ENCODE measurements at regions not wholly inside any gene's neighbourhood (a gene's known extent, or its start where the extent isn't known, plus 50 kb on each side); places are given as distances from the start of the nearest gene placed in this dataset.
A peak's percentile ranks its signal among the peaks of the same experiment; 100 is the strongest.
"Not testable (repeated sequence)": the region's sequence is repeated elsewhere in the genome, so short reads cannot be mapped to it uniquely, and the experiment has no call there.

DNA sequence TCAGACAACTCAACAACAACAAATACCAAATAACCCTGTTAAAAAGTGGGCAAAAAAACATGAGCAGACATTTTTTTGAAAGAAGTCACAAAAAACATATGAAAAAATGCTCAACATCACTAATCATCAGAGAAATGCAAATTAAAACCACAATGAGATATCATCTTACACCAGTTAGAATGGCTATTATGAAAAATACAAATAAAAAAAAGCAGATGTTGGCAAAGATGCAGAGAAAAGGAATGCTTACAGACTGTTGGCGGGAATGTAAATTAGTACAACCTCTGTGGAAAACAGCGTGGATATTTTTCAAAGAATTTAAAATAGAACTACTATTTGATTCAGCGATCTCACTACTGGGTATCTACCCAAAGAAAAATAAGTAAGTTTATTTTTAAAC, 114.0 kb downstream of the SLC38A4 start:
- DNase-seq = no peak

GRCh38 chr12:46710125-46710743, 115.6 kb downstream of the SLC38A4 start:
- no peak for DNase-seq

More for the DNA sequence above, 114.0 kb downstream of the SLC38A4 start:
- intact Hi-C loops (cut with DNase I) = no loop called here

DNA sequence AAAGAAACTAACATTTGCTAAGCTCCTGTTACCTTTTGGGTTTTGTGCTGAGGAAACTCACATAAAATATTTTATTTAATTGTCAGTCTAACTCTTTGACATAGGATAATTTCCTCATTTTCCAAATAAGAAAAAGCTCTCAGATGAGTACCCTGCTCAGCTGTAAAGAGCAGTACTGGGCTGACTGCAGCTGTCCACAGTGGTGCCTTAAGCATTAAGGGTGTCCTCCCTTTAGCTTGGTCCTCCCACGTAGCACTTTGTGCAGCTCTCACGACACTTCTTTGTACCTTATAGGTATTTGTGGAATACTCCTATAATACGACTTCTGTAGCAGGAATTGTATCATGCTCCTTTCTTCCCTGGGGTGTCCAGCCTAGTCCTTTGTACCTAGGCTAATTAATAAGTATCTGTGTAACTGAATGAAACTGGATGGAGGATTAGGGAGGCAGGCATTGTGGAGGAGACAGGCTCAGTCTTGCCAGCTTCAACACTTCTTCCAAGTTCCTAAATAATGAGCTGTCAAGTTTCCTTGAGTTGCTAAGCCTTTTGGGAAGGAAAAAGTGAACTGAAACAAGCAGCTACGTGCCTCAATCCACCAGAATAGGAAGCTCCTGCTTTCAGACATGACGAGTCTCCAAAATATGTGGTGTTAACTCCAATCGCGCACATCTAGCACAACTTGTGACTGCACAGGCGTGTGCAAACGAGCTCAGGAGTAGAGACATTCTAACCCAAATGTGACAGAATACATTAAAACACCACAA, 123.0 kb downstream of the SLC38A4 start:
- no peak for DNase-seq
- intact Hi-C loops (cut with DNase I) = no loop called here

More at GRCh38 chr12:46710125-46710743, 115.6 kb downstream of the SLC38A4 start:
- intact Hi-C loops (cut with DNase I) = no loop called here

DNA sequence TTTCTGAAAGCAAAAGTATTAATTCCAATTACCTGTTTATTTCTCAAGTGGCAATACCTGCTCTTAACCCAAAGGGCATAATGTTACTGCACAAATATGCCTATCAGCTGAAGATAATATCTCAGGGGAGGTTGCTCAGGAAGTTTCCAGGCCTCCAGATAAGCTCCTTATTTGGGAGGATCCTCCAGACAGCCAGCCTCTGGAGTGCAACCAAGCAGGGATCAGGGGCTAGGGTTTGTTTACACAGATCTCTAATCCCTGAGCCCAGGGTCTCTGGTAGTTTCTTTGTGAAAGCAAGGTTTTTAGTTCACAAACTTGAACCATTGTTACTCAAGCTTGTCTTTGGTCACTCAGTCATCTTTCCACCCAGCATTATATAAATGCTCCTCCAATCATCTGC, 124.4 kb downstream of the SLC38A4 start:
- intact Hi-C loops (cut with DNase I) = no loop called here
- no peak for DNase-seq

DNA sequence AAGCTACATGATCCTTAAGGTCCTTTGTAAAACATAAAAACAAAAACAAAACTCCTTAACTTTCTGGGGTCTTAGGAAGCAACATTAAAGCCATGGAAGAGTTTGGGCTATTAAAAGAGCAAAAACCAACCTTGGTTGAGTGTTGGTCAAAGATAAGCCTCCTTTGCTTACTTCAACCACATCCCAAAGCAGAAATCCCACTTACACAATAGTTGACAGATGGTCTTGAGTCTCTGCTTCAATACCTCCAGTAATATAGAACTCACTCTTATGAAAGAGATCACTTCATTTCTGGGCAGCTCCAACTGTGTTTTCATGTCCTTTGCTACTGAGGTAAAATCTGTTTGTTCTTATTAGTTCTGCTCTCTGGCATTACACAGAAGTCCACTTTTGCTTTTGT, 125.8 kb downstream of the SLC38A4 start:
- intact Hi-C loops (cut with DNase I) = no loop called here

DNA sequence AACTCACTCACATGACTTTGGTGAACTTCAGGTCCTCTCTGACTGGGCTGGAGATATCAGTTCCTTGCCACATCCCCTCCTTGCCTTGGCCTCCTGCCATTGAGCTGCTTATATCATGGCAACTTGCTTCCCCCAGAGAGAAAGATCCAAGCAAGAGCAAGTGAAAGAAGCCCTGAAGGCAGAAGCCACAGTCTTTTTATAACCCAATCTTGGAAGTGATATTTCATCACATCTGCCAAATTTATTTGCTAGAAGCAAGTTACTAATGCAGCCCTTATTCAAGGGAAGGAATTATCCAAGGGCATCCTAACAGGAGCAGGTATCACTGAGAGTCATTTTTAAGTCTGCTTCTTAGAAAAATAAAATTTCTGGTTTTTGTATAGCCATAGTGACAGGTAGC, 127.8 kb downstream of the SLC38A4 start:
- no peak for DNase-seq
- intact Hi-C loops (cut with DNase I) = no loop called here

More for the DNA sequence above, 125.8 kb downstream of the SLC38A4 start:
- DNase-seq = no peak

DNA sequence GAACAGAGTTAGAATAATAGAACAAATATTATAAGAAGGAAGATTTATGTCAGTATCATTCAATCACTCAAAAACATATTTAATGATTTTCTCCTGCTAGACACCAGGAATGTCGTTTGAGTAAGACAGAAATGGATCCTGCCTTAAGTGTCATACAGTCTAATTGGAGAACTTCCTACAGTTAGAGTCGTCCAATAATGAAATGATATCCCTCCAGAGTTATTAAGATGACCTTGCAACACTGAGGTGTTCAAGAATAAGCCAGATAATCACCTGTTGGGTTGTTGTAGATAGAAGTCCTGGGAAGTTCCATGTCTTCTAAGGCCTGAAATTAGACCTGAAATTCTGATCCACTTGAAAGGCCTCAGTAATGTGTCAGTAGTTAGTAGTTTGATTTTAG, 132.3 kb downstream of the SLC38A4 start:
- intact Hi-C loops (cut with DNase I) = no loop called here
- no peak for DNase-seq

DNA sequence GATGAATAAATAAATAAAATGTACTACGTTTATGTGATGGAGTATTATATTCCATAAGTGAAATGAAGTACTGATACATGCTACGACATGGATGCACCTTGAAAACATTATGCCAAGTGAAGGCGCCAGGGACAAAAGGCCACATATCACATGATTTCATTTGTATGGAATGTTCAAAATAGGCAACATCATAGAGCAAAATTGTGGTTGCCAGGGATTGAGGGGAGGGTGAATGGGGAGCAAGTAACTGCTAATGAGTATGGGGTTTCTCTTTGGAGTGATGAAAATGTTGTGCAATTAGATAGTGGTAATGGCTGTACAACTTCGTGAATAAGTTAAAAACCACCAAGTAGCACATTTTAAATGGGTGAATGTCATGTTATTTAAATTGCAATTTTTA, 132.8 kb downstream of the SLC38A4 start:
- intact Hi-C loops (cut with DNase I) = no loop called here

GRCh38 chr12:46692606-46693005, 133.2 kb downstream of the SLC38A4 start:
- no peak for DNase-seq
- intact Hi-C loops (cut with DNase I) = no loop called here

More for the DNA sequence above, 132.8 kb downstream of the SLC38A4 start:
- DNase-seq = no peak

DNA sequence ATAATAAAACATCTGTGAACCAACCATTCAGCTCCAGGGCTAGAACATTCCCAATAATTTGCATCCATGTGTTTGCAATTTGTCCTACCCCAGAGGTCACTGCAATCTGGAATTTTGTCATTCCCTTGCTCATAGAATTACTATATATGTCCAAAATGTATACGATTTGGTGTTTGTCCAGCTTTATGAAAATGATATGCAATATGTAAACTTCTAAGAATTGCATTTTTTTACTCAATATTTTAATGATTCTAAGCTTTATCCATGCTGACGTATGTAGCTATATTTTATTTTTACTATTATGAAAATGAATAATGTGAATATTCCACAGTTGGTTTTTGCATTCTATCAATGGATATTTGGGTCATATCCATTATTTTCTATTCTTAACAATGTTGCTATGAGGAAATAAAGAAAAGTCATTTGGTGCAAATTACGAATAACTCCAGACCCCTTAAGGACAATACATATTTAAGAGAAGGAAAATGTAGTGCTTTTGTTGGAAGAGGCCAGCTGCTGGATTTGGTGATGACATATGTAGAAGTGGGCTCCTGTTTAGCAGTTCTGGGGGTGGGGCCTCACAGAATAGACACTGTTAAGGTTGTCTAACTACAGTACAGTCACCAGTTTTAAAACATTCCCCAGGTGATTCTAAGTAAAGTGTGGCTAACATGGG, 139.4 kb downstream of the SLC38A4 start:
- no peak for DNase-seq
- intact Hi-C loops (cut with DNase I) = no loop called here

GRCh38 chr12:46684243-46684642, 141.6 kb downstream of the SLC38A4 start:
- intact Hi-C loops (cut with DNase I); DNase-seq: not testable (repeated sequence)

DNA sequence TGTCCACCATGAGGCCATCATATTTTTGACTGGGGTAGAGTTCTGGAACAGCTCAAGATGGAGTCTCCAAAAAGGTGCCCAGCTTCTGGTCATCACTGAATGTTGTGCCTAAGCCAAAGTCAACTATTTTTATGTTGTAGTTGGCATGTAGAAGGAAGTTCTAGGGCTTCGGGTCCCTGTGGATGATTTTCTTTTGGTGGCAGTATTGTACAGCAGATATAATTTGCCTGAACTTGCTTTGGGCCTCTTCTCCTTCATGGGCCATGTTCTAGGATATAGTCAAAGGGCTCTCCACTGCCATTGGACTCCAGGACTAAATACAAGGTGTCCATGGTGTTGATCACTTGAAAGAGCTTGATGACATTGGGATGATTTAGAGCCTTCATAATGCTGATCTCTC, 143.6 kb downstream of the SLC38A4 start:
- DNase-seq = no peak
- intact Hi-C loops (cut with DNase I) = no loop called here

DNA sequence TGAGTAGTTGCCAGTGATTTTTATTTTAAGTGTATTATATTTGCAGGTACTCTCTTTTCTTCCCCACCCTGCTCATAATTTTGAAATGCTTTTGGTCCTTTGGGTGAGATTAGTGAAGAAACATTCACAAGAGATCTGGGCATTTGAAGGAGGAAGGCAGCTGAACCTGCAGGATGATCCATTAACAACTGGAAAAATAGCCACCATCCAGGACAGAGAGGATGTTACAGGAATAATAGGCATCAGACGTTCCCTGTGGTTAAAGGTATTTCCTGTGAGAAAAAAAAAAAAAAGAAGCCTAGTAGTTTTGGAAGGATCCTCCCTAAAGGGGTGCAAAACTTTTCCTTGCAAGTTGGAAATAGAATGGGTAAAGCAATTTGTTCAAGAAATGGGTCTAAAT, 145.3 kb downstream of the SLC38A4 start:
- intact Hi-C loops (cut with DNase I) = no loop called here
- DNase-seq = no peak

DNA sequence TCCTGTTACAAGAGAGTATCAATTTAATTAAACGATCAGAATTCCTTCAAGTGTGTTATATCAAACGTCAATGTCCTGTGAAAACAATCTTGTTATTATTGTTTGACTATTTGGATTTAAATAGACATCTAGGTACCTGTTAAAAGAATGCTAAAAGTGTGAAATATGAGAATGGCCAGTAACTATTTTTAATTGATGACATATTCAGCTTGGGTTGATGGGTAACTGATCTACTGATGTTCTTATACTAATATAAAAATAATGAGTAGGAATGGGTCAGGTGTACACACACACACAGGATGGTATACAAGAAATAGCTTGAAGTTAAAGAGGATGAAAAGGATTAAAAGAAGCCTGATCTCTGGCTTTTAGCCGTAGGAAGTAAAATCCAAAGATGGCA, 146.0 kb downstream of the SLC38A4 start:
- intact Hi-C loops (cut with DNase I) = loop anchor here (10.0 kb wide), 1 partner anchor 345 kb away; no protein-coding TSS in a partner anchor
- DNase-seq = no peak

GRCh38 chr12:46678426-46678825, 147.4 kb downstream of the SLC38A4 start:
- intact Hi-C loops (cut with DNase I) = loop anchor here (10.0 kb wide), 1 partner anchor 346 kb away; no protein-coding TSS in a partner anchor

DNA sequence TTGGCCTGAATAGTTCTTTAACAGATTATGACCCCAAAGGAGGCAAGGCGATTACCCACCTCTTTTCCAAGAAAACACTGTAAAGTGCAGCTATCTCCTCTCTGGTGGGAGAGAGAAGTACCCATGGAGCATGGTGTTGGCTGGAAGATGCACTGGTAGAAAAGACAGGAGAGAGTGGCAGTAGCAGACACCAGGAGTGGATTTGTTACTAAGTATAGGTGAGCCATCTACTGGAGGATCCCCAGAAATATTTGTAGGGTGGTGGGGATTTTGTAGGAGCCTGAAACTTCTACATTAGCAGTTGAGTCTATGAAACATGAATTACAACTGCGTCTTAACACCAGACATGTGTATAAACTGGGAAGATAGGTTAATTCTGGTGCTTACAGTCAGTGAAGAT, 148.0 kb downstream of the SLC38A4 start:
- peak in 2 of 42 donors; percentile 39 to 40 for DNase-seq
- intact Hi-C loops (cut with DNase I) = loop anchor here (10.0 kb wide), 1 partner anchor 347 kb away; no protein-coding TSS in a partner anchor

More at GRCh38 chr12:46678426-46678825, 147.4 kb downstream of the SLC38A4 start:
- no peak for DNase-seq

- intact Hi-C loops (cut with DNase I) = loop anchor here (10.0 kb wide), 1 partner anchor 348 kb away; no protein-coding TSS in a partner anchor
- DNase-seq = no peak
These were observed 148.8 kb downstream of the SLC38A4 start for GRCh38 chr12:46676797-46677520.

DNA sequence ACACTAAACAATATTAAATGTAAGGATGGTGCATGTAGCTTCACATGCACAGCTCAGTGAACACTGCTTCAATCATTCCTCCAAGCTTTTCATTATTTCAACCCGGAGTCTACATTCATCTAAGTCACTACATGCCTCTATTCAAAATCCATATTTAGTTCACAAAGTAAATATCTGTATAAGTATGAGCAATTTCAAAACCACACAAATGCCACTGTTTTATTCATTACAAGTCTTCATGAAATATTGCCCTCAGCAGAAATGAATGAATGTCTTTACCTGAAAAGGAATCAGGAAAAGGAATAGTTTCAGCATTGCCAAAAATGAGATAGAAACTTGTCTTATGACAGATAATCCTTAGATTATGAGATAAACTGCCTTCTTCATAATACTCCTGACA, 149.4 kb downstream of the SLC38A4 start:
- intact Hi-C loops (cut with DNase I) = loop anchor here (10.0 kb wide), 1 partner anchor 348 kb away; no protein-coding TSS in a partner anchor
- DNase-seq = no peak

DNA sequence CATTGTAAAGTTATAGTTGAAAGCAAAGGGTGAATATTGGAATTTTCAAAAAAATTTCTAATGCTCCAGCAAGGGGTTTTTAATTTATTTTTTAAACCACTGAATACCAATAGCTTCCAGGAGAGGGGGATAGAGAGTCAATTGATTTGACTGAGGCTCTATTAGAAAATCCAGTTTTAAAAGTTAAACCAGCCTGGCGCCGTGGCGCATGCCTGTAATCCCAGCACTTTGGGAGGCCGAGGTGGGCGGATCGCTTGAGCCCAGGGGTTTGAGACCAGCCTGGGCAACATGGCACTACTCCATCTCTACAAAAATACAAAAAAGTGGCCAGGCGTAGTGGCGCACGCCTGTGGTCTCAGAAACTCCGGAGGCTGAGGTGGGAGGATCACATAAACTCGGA, 150.1 kb downstream of the SLC38A4 start:
- DNase-seq = peak in 9 of 42 donors; percentile 7 to 44 (median 15)
- intact Hi-C loops (cut with DNase I) = loop anchor here (10.0 kb wide), 1 partner anchor 349 kb away; no protein-coding TSS in a partner anchor
